HCT116 (cell line): ENCODE measurements at regions not wholly inside any gene's neighbourhood (a gene's known extent, or its start where the extent isn't known, plus 50 kb on each side); places are given as distances from the start of the nearest gene placed in this dataset.

Source experiments
- ATAC-seq: fragments of 200-7000 bp; cut with Tn5 transposase; 2 replicates; pipeline ENCODE4 v1.9.1; 2020; ENCODE audit warnings: mild to moderate bottlenecking, moderate library complexity
- BruUV-seq: library from RNA; stranded (reverse); fragments of 400-500 nt; replicated peaks from 2 replicates; lab custom pipeline; 2021; lab: Mats Ljungman, UMichigan
- CTCF ChIA-PET: fragments of 300-600 bp; sonication (Branson Sonifier 250); formaldehyde crosslinking; loops from one replicate; lab custom pipeline; 2021; ENCODE audit warnings: antibody characterized with exemption; lab: Charles Lee
- POLR2A ChIA-PET: fragments of 300-600, 350-600 bp; sonication (Branson Sonifier 250); formaldehyde crosslinking; loops from one replicate; lab custom pipeline; 2021; ENCODE audit warnings: antibody characterized with exemption; lab: Charles Lee
- RAD21 ChIA-PET, 2 experiments: fragments of 300-600 bp; sonication (Branson Sonifier 250); formaldehyde crosslinking; loops; one replicate each; lab custom pipeline; 2023; ENCODE audit warnings: low total read pairs in 2 of 2; ENCODE audit not compliant: uncharacterized antibody in 2 of 2, unreplicated experiment in 2 of 2, low non-redundant PET in 1 of 2; lab: Charles Lee
- DNase-seq: peaks from one replicate; pipeline ENCODE4 v3.0.0-alpha.2; 2010; ENCODE audit warnings: low read depth, low spot score
- H2AFZ ChIP-seq: fragments of 200-600 bp; shearing (Covaris generic), sonication (generic); 2 replicates; pipeline ENCODE4 v1.6.1; 2017; ENCODE audit warnings: low read depth, mixed run types, mixed read lengths, antibody characterized with exemption, low read length; ENCODE audit not compliant: poor library complexity, severe bottlenecking
- H3K27ac ChIP-seq: 2 replicates; pipeline ENCODE4 v1.5.1; 2012; ENCODE audit warnings: low read depth, low read length
- H3K27me3 ChIP-seq: fragments of 200-600 bp; sonication (generic); 2 replicates; pipeline ENCODE4 v1.6.1; 2016; ENCODE audit warnings: mixed run types, low read length, mixed read lengths; ENCODE audit not compliant: insufficient read depth
- H3K36me3 ChIP-seq, 2 experiments: fragments of 200-500 bp in 1 of 2; fragments of 200-600 bp in 1 of 2; sonication (Bioruptor generic) in 1 of 2; sonication (generic) in 1 of 2; 2 replicates each; pipeline versions ENCODE4 v1.5.1 to v1.6.1; 2014 to 2016; ENCODE audit warnings: low read length in 2 of 2, inconsistent platforms in 1 of 2, mixed read lengths in 1 of 2, mixed run types in 1 of 2; ENCODE audit not compliant: insufficient read depth in 2 of 2, control insufficient read depth in 1 of 2
- H3K4me1 ChIP-seq, 2 experiments: fragments of 200-600 bp in 1 of 2; sonication (generic) in 1 of 2; 2 replicates each; pipeline versions ENCODE4 v1.5.1 to v1.6.1; 2012 to 2017; ENCODE audit warnings: low read length in 2 of 2, inconsistent platforms in 1 of 2, mild to moderate bottlenecking in 1 of 2, mixed read lengths in 1 of 2, mixed run types in 1 of 2, moderate library complexity in 1 of 2; ENCODE audit not compliant: insufficient read depth in 2 of 2, control insufficient read depth in 1 of 2
- H3K4me2 ChIP-seq: fragments of 200-600 bp; sonication (generic); 2 replicates; pipeline ENCODE4 v1.6.1; 2017; ENCODE audit warnings: mixed run types, low read length, mixed read lengths
- H3K4me3 ChIP-seq, 2 experiments: fragments of 200-600 bp in 1 of 2; sonication (generic) in 1 of 2; replicated peaks in 1 of 2; 2 replicates each; pipeline ENCODE4 v1.5.1; 2011 to 2016; ENCODE audit warnings: low read length in 2 of 2, control low read depth in 1 of 2, low read depth in 1 of 2, mild to moderate bottlenecking in 1 of 2, mixed read lengths in 1 of 2, mixed run types in 1 of 2
- H3K79me2 ChIP-seq: fragments of 200-600 bp; sonication (generic); 2 replicates; pipeline ENCODE4 v1.6.1; 2017; ENCODE audit warnings: mild to moderate bottlenecking, mixed run types, low read length, moderate library complexity, mixed read lengths; ENCODE audit not compliant: insufficient read depth
- H3K9ac ChIP-seq: fragments of 200-600 bp; sonication (generic); 2 replicates; pipeline ENCODE4 v1.6.1; 2016; ENCODE audit warnings: low read length, mixed read lengths
- H3K9me2 ChIP-seq: fragments of 200-600 bp; sonication (generic), shearing (Covaris generic); 2 replicates; pipeline ENCODE4 v1.6.1; 2017; ENCODE audit warnings: mixed run types, mild to moderate bottlenecking, moderate library complexity; ENCODE audit not compliant: insufficient read depth
- H3K9me3 ChIP-seq, 2 experiments: fragments of 200-500 bp in 1 of 2; fragments of 200-600 bp in 1 of 2; sonication (Bioruptor generic) in 1 of 2; sonication (generic) in 1 of 2; 2 replicates each; pipeline ENCODE4 v1.6.1; 2014 to 2017; ENCODE audit warnings: low read length in 2 of 2, mixed read lengths in 2 of 2, inconsistent platforms in 1 of 2, low read depth in 1 of 2, mild to moderate bottlenecking in 1 of 2, mixed run types in 1 of 2, moderate library complexity in 1 of 2; ENCODE audit not compliant: control insufficient read depth in 1 of 2, insufficient read depth in 1 of 2
- H4K20me1 ChIP-seq: fragments of 200-600 bp; sonication (generic), shearing (Covaris generic); 2 replicates; pipeline ENCODE4 v1.6.1; 2017; ENCODE audit warnings: mixed run types, mild to moderate bottlenecking, moderate library complexity; ENCODE audit not compliant: insufficient read depth
- CEBPB ChIP-seq: IDR thresholded peaks from 2 replicates; pipeline ENCODE4 v1.6.1; 2012; ENCODE audit warnings: low read depth
- CTCF ChIP-seq, 3 experiments: fragments of 200-600 bp in 1 of 3; sonication (generic) in 1 of 3; IDR thresholded peaks in 2 of 3; conservative IDR thresholded peaks in 1 of 3; 2 replicates each; pipeline ENCODE4 v1.5.1; 2012 to 2017; ENCODE audit warnings: low read depth in 2 of 3, low read length in 2 of 3, antibody characterized with exemption in 1 of 3, borderline replicate concordance in 1 of 3, control low read depth in 1 of 3, mild to moderate bottlenecking in 1 of 3, mixed read lengths in 1 of 3, mixed run types in 1 of 3, moderate library complexity in 1 of 3; ENCODE audit not compliant: insufficient read depth in 1 of 3
- EGR1 ChIP-seq: IDR thresholded peaks from 2 replicates; pipeline ENCODE4 v1.6.1; 2012; ENCODE audit warnings: low read depth
- FOSL1 ChIP-seq: IDR thresholded peaks from 2 replicates; pipeline ENCODE4 v1.6.1; 2012; ENCODE audit warnings: low read depth
- JUND ChIP-seq: IDR thresholded peaks from 2 replicates; pipeline ENCODE4 v1.6.1; 2012
- RAD21 ChIP-seq: IDR thresholded peaks from 2 replicates; pipeline ENCODE4 v1.6.1; 2012; ENCODE audit warnings: low read depth, mild to moderate bottlenecking
- REST ChIP-seq: IDR thresholded peaks from 2 replicates; pipeline ENCODE4 v1.6.1; 2012; ENCODE audit warnings: low read depth
- SIN3A ChIP-seq: IDR thresholded peaks from 2 replicates; pipeline ENCODE4 v1.6.1; 2012; ENCODE audit warnings: low read depth
- SRF ChIP-seq: IDR thresholded peaks from 2 replicates; pipeline ENCODE4 v1.6.1; 2012; ENCODE audit warnings: low read depth
- TCF7L2 ChIP-seq: IDR thresholded peaks from 2 replicates; pipeline ENCODE4 v1.7.0; 2011; ENCODE audit warnings: borderline replicate concordance, inconsistent platforms; ENCODE audit not compliant: insufficient read depth, insufficient read length; ENCODE audit errors: extremely low read depth
- ZBTB33 ChIP-seq: IDR thresholded peaks from 2 replicates; pipeline ENCODE4 v1.6.1; 2011; ENCODE audit warnings: mild to moderate bottlenecking, low read length, moderate library complexity; ENCODE audit not compliant: insufficient replicate concordance; ENCODE audit errors: extremely low read depth
- ZFX ChIP-seq: fragments of 450-650 bp; IDR thresholded peaks from 2 replicates; pipeline ENCODE4 v1.6.1; 2017
- ZNF274 ChIP-seq: fragments of 200-500 bp; sonication (Bioruptor generic); IDR thresholded peaks from 2 replicates; pipeline ENCODE4 v1.6.1; 2014; ENCODE audit warnings: mild to moderate bottlenecking, low read depth, low read length, inconsistent platforms
- intact Hi-C: fragments of 100-400 bp; cut with micrococcal nuclease; formaldehyde crosslinking; loops from 2 replicates; pipeline ENCODE4 v1.10.0; 2022

- Histone ChIP-seq H3K79me2 (no peaks in the 10 kb centered on the region), H4K20me1 (no peaks in the 10 kb centered on the region), H3K4me1 (no peaks in the 10 kb centered on the region), H3K9me2 (no peaks in the 10 kb centered on the region), H3K9ac (no peak overlapping the region), H3K27me3 (no peaks in the 10 kb centered on the region), H3K36me3 (no peaks in the 10 kb centered on the region), H3K27ac (no peak overlapping the region), H2AFZ (no peak overlapping the region), H3K9me3 (peaks cover 3 to 17% of the 10 kb centered on the region in 2 experiments; a peak in 3 of 4 replicates), H3K4me3 (no peak overlapping the region), H3K4me2 (no peak overlapping the region)
- ChIA-PET POLR2A (no interaction called here), RAD21 (no interaction called here), CTCF (no interaction called here)
- TF ChIP-seq SIN3A (no peak), REST (no peak), SRF (no peak), CEBPB (no peak), ZNF274 (no peak), FOSL1 (no peak), EGR1 (no peak), TCF7L2 (no peak), RAD21 (no peak), ZFX (no peak), JUND (no peak), ZBTB33 (no peak), CTCF (IDR thresholded peaks at IDR 0.05 in 2 of 3, conservative IDR thresholded peaks at IDR 0.05 in 1 of 3; ENCODE audit: borderline replicate concordance in 1 of 3, insufficient read depth in 1 of 3, low read depth in 2 of 3, low read length in 2 of 3) (no peak)
- ATAC-seq (no peak), DNase-seq (no peak)
- intact Hi-C loops = no loop called here
- no TSS peak for BruUV-seq
These were observed 1363.9 kb downstream of the MAT2B start for GRCh38 chr5:164869325-164869724.
